ENCODE measurements at regions not wholly inside any gene's neighbourhood (a gene's known extent, or its start where the extent isn't known, plus 50 kb on each side); places are given as distances from the start of the nearest gene placed in this dataset.

GRCh38 chr18:39329496-39330275 lies 1764.1 kb upstream of the CELF4 start:
- no peak for TF ChIP-seq CTCF (conservative IDR thresholded peaks at IDR 0.05; ENCODE audit: control insufficient read depth, insufficient read depth, low read depth, low read length)
- DNase-seq (ENCODE audit: low read depth): no peak
- no peak overlapping the region for H3K4me3 ChIP-seq (ENCODE audit: control insufficient read depth, low read depth, low read length)

- H3K4me3 ChIP-seq (ENCODE audit: control insufficient read depth, low read depth, low read length): no peak overlapping the region
- DNase-seq (ENCODE audit: low read depth): peak; percentile 2
- no peak for TF ChIP-seq CTCF (conservative IDR thresholded peaks at IDR 0.05; ENCODE audit: control insufficient read depth, insufficient read depth, low read depth, low read length)
These were observed 1761.2 kb upstream of the CELF4 start for GRCh38 chr18:39326772-39327171.

- no peak for DNase-seq (ENCODE audit: low read depth)
- TF ChIP-seq CTCF (conservative IDR thresholded peaks at IDR 0.05; ENCODE audit: control insufficient read depth, insufficient read depth, low read depth, low read length): no peak
- no peak overlapping the region for H3K4me3 ChIP-seq (ENCODE audit: control insufficient read depth, low read depth, low read length)
These were observed 1760.4 kb upstream of the CELF4 start for GRCh38 chr18:39325973-39326372.

GRCh38 chr18:39319141-39319540 lies 1753.5 kb upstream of the CELF4 start:
- H3K4me3 ChIP-seq (ENCODE audit: control insufficient read depth, low read depth, low read length): no peak overlapping the region
- TF ChIP-seq CTCF (conservative IDR thresholded peaks at IDR 0.05; ENCODE audit: control insufficient read depth, insufficient read depth, low read depth, low read length): no peak
- no peak for DNase-seq (ENCODE audit: low read depth)

- TF ChIP-seq CTCF (conservative IDR thresholded peaks at IDR 0.05; ENCODE audit: control insufficient read depth, insufficient read depth, low read depth, low read length): no peak
- DNase-seq (ENCODE audit: low read depth): no peak
- H3K4me3 ChIP-seq (ENCODE audit: control insufficient read depth, low read depth, low read length): no peak overlapping the region
These were observed 1752.9 kb upstream of the CELF4 start for GRCh38 chr18:39318462-39318861.

GRCh38 chr18:39318008-39318407 lies 1752.4 kb upstream of the CELF4 start:
- no peak for DNase-seq (ENCODE audit: low read depth)
- TF ChIP-seq CTCF (conservative IDR thresholded peaks at IDR 0.05; ENCODE audit: control insufficient read depth, insufficient read depth, low read depth, low read length): no peak
- H3K4me3 ChIP-seq (ENCODE audit: control insufficient read depth, low read depth, low read length): no peak overlapping the region

Data from fibroblast of mammary gland (primary cell).